CD4-positive, alpha-beta T cell treated with Interferon gamma for 1 hour (primary cell): ENCODE measurements at regions not wholly inside any gene's neighbourhood (a gene's known extent, or its start where the extent isn't known, plus 50 kb on each side); places are given as distances from the start of the nearest gene placed in this dataset.

Experiments used
- DNase-seq: peaks from one replicate; pipeline ENCODE4 v3.0.0-alpha.2; 2020

DNA sequence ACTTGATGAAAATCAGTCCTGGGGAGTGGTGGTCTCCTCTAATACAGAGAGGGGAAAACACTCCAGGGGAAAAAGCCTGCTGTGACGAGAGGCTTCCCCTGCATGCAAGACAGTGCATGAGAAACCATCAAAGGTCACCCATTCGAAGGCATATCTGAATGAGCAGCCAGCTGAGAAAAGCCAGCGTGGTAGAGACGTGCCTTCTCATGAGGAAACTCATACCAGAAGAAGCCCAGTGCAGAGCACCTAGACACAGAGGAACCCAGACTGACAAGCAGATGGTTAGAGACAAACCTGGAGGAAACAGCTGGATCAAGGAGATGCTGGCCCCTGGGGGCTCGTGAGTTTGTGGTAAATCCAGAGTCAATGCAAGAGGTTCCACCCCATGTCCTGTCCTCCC, 534.8 kb downstream of the BRD1 start:
- DNase-seq = no peak

GRCh38 chr22:49291781-49292180, 535.9 kb downstream of the BRD1 start:
- DNase-seq = no peak

DNA sequence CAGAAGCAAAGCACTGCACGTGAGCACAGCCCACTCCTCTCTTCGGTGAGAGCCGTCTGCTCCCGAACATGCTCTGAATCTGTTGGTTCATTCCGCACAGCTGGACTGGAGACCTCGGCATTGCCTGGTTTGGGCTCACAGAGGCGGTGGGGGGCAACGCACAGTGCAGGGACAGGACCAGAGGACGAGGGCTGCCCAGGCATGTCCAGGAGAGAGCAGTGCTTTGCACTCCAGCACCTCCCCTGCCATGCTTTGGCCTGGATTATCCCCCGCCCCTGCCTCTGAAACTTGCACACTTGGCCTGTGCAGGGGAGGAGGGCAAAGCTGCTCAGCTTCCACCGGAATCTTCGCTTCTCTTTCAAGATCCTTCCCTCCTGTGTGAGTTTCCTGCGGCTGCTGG, 536.5 kb downstream of the BRD1 start:
- no peak for DNase-seq

DNA sequence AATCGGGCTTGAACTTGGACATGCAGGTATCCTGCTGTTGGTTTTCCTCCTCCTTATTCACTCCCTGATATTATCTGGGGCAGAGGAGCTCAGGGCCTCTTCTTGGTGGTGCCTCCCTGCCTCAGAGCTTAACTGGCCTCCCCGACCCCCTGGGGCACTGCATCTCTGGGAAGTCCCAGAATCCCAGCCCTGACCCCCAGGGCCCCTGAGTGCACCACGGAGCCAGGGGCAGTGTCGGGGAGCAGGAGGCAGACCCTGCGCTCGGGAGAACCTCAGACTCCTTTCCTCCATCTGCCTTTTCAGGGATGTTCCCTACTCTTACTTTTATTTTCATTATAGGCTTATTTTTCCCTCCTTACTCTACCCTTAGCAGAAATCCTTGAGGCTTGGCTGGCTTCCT, 537.0 kb downstream of the BRD1 start:
- no peak for DNase-seq

DNA sequence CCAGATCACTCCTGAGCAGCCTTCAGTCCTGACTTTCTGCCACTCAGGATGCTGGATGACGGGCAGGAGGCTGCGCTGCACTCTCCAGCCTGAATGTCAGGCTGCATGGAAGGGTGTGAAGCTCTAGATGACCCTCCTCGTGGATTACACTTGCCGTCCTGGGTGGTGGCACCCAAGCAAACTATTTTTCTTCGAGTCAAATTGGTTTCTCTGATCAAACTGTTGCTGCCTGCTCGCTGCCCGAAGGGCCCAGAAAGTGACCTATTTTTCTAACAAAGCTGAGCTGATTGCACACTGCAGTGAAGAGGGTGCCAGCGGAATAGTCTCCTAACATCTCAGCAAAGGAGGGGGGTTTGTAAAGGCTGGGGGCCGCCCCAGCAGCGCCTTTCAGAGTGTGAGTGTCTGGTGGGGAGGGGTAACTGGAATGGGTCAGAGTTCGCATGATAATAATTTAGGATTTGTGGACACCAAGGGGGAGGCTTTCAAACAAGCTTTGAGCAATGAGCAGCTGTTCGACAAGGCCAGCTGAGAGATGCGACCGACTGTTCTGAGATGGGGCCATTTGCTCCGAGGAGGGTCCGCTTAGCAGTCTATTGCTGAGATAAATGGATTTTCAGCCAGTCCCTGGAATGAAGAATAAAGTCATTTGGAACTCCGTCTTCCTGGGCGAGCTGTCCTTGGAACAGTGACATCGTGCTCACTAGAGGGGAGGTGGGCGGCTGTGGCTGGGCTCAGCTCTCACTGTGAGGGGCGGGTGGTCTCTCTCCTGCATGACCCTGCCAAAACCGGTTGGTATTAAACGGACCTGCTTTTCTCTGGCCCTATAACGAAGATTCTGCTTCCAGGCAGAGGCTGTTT, 537.6 kb downstream of the BRD1 start:
- DNase-seq = no peak

GRCh38 chr22:49286181-49286760, 541.4 kb downstream of the BRD1 start:
- DNase-seq = no peak

DNA sequence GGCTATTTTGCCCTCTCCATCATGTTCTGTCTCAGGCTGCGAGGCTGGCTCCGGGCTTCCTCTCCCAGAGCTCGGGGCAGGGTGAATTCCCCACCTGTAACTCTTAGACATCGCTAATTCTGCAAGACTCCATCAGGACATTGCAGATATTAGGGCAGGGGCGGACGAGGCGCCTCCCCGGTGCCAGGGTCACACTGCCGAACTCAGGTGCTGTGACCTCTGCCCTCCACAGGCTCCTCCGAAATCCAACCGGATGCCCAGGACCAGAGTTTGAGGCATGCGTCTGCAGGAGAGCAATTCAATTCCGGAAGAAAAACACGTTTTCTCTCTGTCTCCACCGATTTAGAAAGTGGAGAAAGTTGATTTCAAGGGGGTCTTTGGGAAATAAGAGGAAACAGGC, 542.7 kb downstream of the BRD1 start:
- no peak for DNase-seq

GRCh38 chr22:49284056-49284784, 543.5 kb downstream of the BRD1 start:
- DNase-seq = no peak

- no peak for DNase-seq
Measured at GRCh38 chr22:49282596-49282995, 545.1 kb downstream of the BRD1 start.

- no peak for DNase-seq
Measured at GRCh38 chr22:49281467-49282340, 546.0 kb downstream of the BRD1 start.

GRCh38 chr22:49278340-49278739, 549.3 kb downstream of the BRD1 start:
- DNase-seq = no peak

DNA sequence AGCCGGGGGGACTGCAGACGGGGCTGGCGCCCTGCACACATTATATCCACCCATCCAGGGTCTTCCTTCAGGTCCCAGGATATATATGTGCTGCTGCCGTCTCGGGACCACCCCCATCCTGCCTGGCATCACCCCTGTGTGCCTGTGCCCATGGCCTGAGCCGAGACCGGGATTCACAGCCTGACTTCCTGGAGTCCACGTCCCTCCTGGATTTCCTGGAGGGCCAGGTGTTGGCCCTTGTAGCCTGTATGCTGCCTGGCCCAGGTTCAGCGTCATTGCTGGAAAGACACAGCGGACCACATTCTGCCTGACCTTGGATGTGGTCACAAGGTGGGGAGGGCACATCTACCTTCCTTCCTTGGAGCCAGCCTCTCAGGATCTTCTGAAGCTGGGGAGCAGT, 551.1 kb downstream of the BRD1 start:
- no peak for DNase-seq

DNA sequence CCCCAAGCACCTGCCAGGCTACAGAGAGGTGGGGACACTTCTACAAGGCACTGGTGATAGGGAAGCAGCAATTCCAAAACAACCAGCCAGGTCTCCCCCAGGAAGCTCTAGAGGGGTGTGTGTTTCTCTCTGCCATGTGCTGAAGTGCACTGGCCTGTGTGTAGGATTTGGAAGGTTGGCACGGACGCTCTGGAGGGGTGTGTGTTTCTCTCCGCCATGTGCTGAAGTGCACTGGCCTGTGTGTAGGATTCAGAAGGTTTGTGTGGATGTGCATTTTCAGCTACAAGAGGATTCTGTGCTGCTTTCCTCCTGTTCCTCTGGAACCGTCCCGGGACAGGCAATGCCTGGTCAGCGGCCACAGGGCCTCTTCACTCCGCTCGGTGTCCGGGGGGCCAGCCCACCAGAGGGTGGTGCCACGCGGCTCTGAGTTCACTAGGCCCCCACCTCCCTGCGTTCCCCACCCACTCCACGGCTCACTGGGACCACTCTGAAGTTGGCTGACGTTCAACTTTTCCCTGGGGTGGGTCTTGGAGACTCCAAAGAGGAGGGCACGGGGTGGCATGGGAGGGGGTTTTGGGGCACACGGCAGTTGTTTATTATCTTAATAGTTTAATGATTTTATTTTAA, 552.8 kb downstream of the BRD1 start:
- DNase-seq = no peak

DNA sequence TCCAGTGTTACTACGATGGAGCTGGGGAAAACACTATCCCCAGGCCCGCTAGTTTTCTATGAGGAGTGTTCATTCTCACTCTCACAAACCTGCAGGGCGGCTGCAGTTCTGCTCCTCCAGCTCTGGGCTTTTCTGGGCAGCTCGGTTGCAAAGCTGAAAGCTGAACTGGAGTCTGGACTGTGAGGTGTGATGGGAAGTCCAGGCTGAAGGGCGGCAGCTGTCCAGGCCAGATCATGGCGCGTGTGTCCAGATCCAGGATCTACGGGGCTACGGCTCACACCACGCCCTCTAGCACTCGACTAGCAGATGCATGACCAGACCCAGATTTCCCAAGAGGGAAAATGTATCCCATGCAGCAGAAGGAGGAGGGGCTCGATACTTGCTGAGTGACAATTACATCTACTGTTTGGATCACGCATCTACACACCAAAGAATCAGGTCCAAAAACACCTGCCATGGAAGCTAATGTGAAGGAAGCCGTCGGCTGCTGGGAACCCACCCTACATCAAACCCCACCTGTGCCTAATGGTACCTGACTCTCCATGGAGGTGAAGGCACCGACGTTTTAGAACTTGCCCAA, 555.0 kb downstream of the BRD1 start:
- DNase-seq = no peak

DNA sequence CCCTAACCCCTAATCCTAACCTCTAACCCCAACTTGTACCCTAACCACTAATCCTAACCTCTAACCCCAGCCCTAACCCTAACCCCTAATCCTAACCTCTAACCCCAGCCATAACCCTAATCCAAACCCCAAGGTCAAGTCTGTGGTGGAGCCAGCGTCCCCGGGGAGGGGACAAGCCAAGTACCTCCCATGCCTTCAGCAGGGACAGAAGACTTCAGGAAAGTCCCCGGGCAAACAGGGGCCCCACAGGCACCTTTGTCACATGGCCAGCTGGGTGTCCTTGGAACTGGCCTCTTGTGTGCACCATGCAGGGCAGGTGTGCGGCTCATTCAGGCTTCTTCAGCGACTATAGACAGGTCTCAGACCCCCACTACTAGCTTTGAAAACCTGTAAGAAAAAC, 555.8 kb downstream of the BRD1 start:
- DNase-seq = no peak

GRCh38 chr22:49271369-49271727, 556.3 kb downstream of the BRD1 start:
- DNase-seq = no peak

DNA sequence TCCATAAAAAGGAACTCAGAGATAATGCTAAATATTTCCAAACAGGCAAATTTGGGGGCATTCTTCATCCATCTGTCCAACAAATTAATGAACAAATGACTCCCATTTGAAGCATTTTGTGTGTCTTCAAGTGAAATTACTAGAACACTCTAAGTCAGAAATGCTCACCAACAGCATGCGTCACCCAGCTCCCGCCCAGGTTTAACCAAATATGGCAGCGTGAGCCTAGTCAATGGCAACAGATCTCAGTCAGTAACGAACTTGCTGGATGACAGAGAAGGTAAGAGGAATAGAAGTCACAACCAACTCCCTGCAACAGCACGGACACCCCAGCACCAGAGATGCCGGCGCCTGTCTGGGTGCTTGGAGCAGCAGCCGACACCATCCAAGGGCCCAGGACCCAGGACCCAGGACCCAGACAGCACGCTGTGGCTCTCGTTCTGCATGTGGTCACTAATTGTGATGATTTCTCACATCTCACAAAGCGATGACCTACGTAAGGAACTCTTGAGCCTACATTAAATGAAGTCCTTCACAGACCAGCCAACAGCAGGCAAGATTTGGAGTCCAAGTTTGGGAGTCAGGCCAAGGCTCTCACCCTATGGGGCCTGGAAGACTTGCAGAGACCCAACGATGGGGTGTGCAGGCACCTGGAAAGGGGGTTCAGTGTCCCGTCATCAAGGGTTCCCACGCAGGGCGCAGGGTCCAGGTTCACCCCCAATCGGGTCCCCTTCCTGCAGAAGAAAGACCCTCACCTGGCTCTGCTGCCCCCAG, 556.9 kb downstream of the BRD1 start:
- no peak for DNase-seq

DNA sequence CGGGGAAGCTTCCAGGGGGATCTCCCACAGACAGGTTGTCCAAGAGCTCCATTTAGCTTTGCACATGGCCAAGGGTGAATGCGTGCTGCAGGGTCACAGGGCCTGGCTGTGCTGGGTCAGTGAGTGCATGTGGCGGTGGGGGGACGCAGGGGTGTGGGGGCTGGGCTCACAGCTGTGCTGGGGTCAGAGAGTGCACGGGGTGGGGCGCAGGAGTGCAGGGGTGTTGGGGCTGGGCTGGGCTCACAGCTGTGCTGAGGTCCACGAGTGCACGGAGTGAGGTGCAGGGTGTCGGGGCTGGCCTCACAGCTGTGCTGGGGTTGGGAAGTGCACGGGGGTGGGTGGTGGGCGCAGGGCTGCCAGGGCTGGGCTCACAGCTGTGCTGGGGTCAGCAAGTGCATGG, 557.7 kb downstream of the BRD1 start:
- no peak for DNase-seq

- no peak for DNase-seq
Measured at GRCh38 chr22:49269371-49269770, 558.3 kb downstream of the BRD1 start.

GRCh38 chr22:49268924-49269323, 558.7 kb downstream of the BRD1 start:
- no peak for DNase-seq

DNA sequence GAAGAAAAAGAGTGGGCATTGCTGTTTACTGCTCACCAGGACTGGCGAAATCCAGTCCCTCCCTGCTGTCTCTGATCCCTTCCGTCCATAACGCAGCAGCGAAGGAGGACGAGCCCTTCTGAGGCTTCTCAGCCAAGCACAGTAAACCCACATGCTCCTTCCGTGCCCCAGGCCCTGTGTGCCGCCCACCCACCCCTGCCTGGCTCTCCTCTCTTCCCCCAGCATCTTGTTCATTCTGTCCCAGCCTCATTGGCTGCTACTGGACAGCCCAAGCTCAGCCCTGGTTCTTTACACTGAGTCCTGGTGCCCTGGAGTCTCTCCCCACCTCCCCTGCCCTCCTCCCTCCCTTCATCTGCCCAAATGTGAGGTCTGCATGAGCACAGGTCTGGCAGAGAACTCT, 559.7 kb downstream of the BRD1 start:
- no peak for DNase-seq
